ENCODE measurements at regions not wholly inside any gene's neighbourhood (a gene's known extent, or its start where the extent isn't known, plus 50 kb on each side); places are given as distances from the start of the nearest gene placed in this dataset.
"Not testable (repeated sequence)": the region's sequence is repeated elsewhere in the genome, so short reads cannot be mapped to it uniquely, and the experiment has no call there.

DNA sequence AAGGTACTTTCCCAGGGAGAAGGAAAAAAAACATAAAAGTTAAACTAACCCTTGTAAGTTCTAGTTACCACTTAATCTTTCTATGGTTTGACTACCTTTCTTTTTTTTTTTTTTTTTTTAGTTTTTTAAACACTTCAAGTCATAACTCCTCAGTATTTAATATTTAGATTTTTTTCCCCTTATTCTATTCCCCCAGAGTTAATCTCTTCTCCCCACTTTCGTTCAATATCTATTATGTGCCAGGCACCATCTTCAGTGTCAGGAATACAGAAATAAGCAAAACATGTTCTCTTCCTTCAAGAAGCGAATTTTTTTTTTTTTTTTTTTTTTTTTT lies 62.0 kb upstream of the LOC128125822 start:
- DNase-seq (ENCODE audit: low read depth): no peak
- no peak overlapping the region for H3K4me3 ChIP-seq (ENCODE audit: low read depth, low read length)
- TF ChIP-seq, protein P1, sequence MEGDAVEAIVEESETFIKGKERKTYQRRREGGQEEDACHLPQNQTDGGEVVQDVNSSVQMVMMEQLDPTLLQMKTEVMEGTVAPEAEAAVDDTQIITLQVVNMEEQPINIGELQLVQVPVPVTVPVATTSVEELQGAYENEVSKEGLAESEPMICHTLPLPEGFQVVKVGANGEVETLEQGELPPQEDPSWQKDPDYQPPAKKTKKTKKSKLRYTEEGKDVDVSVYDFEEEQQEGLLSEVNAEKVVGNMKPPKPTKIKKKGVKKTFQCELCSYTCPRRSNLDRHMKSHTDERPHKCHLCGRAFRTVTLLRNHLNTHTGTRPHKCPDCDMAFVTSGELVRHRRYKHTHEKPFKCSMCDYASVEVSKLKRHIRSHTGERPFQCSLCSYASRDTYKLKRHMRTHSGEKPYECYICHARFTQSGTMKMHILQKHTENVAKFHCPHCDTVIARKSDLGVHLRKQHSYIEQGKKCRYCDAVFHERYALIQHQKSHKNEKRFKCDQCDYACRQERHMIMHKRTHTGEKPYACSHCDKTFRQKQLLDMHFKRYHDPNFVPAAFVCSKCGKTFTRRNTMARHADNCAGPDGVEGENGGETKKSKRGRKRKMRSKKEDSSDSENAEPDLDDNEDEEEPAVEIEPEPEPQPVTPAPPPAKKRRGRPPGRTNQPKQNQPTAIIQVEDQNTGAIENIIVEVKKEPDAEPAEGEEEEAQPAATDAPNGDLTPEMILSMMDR (conservative IDR thresholded peaks at IDR 0.05; ENCODE audit: low read depth, low read length): no peak

DNA sequence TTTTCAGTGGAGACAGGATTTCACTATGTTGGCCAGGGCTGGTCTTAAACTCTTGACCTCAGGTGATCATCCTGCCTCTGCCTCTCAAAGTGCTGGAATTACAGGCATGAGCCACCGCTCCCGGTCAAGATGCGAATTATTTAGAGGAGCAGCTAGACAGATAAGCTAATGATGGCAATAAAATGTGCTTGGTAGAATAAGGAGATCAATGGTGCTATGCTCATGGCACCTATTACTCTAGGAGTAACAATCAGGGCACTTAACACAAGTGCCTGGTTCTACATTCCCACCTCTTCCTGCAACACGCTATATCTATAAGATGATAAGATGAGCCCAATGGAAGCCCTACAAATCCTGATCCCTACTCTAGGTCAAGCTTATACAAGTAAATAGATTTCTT lies 61.4 kb upstream of the LOC128125822 start:
- DNase-seq (ENCODE audit: low read depth): no peak
- H3K4me3 ChIP-seq (ENCODE audit: low read depth, low read length): no peak overlapping the region
- TF ChIP-seq, protein P1 (conservative IDR thresholded peaks at IDR 0.05; ENCODE audit: low read depth, low read length): no peak

DNA sequence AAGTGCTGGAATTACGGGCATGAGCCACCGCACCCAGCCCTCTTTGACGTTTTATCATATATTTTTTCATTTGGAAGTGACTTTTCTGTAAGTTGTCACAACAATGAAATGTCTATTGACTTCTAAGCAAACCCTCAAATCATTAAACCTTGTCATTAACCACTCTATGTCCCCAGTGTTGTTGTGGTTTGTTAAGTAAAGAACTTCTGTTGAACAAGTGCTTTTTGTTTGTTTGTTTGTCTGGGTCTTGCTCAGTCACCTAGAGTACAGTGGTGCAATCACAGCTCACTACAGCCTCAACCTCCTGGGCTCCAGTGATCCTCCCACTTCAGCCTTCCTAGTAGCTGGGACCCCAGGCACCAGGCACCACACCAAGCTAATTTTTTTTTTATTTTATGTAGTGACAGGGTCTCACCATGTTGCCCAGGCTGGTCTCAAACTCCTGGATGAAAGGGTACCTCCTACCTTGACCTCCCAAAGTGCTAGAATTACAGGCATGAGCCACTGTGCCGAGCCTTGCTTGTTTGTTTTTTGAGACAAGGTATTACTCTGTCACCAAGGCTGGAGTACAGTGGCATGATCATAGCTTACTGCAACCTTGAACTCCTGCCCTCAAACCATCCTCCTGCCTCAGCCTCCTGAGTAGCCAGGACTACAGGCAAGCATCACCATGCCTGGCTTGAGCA lies 57.6 kb upstream of the LOC128125822 start:
- TF ChIP-seq, protein P1 (conservative IDR thresholded peaks at IDR 0.05; ENCODE audit: low read depth, low read length): no peak
- H3K4me3 ChIP-seq (ENCODE audit: low read depth, low read length): no peak overlapping the region
- DNase-seq (ENCODE audit: low read depth): no peak

DNA sequence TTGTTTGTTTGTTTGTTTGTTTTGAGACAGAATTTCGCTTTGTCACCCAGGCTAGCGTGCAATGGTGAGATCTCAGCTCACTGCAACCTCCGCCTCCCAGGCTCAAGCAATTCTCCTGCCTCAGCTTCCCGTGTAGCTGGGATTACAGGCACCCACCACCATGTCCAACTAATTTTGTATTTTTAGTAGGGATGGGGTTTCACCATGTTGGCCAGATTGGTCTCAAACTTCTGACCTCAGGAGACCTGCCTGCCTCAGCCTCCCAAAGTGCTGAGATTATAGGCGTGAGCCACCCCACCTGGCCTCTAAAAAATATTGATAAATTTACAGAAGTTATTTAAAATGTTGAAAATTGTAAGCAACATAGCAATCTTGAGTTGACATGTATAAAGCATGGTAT lies 57.1 kb upstream of the LOC128125822 start:
- DNase-seq (ENCODE audit: low read depth); H3K4me3 ChIP-seq (ENCODE audit: low read depth, low read length): not testable (repeated sequence)

DNA sequence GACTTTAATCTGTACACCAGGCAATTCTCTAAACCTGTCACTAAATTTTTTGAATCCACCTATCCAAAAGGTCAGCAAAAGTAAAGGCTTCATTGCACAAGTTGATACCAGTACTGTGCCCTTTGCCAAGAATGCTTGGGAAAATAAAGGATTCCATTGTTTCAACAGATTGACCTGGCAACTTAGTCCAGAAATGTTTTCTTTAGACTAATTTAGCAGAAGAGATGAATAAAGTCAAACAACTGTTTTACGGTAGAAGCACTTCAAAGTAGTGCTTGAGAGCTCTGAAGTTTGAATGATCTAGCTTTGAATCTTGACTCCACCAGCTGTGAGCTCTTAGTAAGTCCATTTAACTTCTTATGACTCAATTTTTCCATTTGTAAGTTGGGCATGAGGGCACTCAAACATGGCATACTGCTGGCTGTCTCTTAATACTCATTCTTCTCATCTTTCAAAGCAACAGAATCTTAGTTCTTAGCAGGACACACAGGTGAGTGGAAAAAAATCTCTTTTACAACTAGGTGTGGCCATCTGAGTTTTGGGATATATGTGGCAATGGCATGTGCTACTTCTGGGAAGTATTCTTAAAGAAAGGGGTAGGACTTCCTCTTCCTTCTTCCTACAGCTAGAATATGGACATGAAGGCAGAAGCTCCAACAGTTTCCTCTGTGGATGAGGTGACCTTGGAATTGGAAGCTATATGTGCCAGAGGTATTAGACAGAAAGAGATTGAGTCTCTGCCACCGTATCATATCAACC lies 55.9 kb upstream of the LOC128125822 start:
- no peak for DNase-seq (ENCODE audit: low read depth)
- H3K4me3 ChIP-seq (ENCODE audit: low read depth, low read length): no peak overlapping the region
- TF ChIP-seq, protein P1 (conservative IDR thresholded peaks at IDR 0.05; ENCODE audit: low read depth, low read length): no peak

DNA sequence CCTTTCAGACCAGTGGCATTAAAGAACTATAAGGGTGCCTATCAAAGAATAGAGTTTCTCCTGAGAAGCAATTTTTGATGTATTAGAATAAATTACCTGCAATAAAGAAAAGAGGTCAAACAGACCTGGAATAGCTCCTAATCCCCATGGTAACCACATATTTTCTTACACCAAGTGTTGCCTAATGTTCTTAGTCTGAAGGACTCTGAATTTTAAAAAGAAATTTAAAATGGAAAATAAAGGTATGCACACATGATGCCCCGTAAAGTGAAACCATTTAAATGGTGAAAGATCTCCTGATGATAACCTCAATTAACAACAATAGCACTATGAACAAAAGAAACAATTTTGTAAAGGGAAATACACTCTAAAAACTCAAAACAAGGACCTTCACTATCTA lies 55.1 kb upstream of the LOC128125822 start:
- TF ChIP-seq, protein P1 (conservative IDR thresholded peaks at IDR 0.05; ENCODE audit: low read depth, low read length): no peak
- no peak for DNase-seq (ENCODE audit: low read depth)

DNA sequence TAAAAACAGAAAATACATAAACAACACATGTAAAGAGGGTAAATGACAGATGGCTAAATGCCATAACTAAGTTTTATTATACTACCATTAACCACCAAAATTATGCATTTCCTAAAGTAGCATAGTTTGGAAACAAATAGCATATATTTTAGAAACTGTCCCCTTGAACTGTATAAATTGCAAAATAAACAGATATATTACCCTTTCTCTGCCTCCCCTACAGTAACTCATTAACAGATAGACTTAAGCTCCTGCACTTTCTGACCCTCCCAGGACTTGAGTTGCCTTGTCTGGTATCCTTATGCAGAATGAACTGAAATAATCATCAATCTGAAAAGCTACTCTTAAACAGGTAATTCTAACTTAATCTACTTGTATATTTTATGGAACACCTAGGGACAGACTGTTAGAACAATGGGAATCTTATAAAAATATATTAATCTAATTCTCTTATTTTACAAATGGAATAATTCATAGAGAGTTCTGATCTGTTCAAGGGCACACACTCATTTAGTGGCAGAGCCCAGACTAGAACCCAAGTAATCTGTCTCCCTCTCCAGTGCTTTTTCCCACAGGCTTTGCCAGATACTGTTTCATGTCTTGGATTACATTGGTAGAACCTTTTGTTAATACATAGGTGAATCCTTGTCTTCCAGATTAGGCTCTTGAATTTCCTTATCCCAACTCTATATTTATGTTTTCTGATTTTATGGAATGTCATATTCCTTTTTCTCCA lies 50.6 kb upstream of the LOC128125822 start:
- DNase-seq (ENCODE audit: low read depth): no peak
- TF ChIP-seq, protein P1 (conservative IDR thresholded peaks at IDR 0.05; ENCODE audit: low read depth, low read length): no peak
- H3K4me3 ChIP-seq (ENCODE audit: low read depth, low read length): no peak overlapping the region

More for the DNA sequence above, 55.1 kb upstream of the LOC128125822 start:
- H3K4me3 ChIP-seq (ENCODE audit: low read depth, low read length): no peak overlapping the region

All from choroid plexus epithelial cell (primary cell).